Hepatocyte (in vitro differentiated cells): ENCODE measurements at regions not wholly inside any gene's neighbourhood (a gene's known extent, or its start where the extent isn't known, plus 50 kb on each side); places are given as distances from the start of the nearest gene placed in this dataset.

ENCODE experiments used
- DNase-seq: peaks from one replicate; pipeline ENCODE4 v3.0.0-alpha.2; 2016; ENCODE audit warnings: low spot score
- H2AFZ ChIP-seq: fragments of 200-600 bp; sonication (generic); 2 replicates; pipeline ENCODE4 v1.6.0; 2016; ENCODE audit warnings: antibody characterized with exemption, mild to moderate bottlenecking
- H3K27ac ChIP-seq: fragments of 200-600 bp; sonication (generic); 2 replicates; pipeline ENCODE4 v1.5.1; 2016; ENCODE audit warnings: mild to moderate bottlenecking
- H3K27me3 ChIP-seq: fragments of 200-600 bp; sonication (generic); 2 replicates; pipeline ENCODE4 v1.6.1; 2016
- H3K36me3 ChIP-seq: fragments of 200-600 bp; sonication (generic); replicated peaks from 2 replicates; pipeline ENCODE4 v1.5.1; 2016; ENCODE audit warnings: low read depth; ENCODE audit not compliant: insufficient read depth
- H3K4me1 ChIP-seq: fragments of 200-600 bp; sonication (generic); 2 replicates; pipeline ENCODE4 v1.5.1; 2016; ENCODE audit warnings: mild to moderate bottlenecking, moderate library complexity; ENCODE audit not compliant: insufficient read depth
- H3K4me2 ChIP-seq: fragments of 200-600 bp; sonication (generic); 2 replicates; pipeline ENCODE4 v1.6.0; 2016
- H3K4me3 ChIP-seq: fragments of 200-600 bp; sonication (generic); 2 replicates; pipeline ENCODE4 v1.5.1; 2016; ENCODE audit warnings: mild to moderate bottlenecking
- H3K79me2 ChIP-seq: fragments of 200-600 bp; sonication (generic); 2 replicates; pipeline ENCODE4 v1.6.0; 2017; ENCODE audit warnings: mild to moderate bottlenecking
- H3K9me2 ChIP-seq: fragments of 200-600 bp; sonication (generic); replicated peaks from 2 replicates; pipeline ENCODE4 v1.6.0; 2017; ENCODE audit warnings: mild to moderate bottlenecking; ENCODE audit not compliant: insufficient read depth
- H3K9me3 ChIP-seq: fragments of 200-600 bp; sonication (generic); 2 replicates; pipeline ENCODE4 v1.5.1; 2016; ENCODE audit warnings: low read depth, mild to moderate bottlenecking
- H4K20me1 ChIP-seq: fragments of 200-600 bp; sonication (generic); 2 replicates; pipeline ENCODE4 v1.6.0; 2016; ENCODE audit warnings: mild to moderate bottlenecking; ENCODE audit not compliant: insufficient read depth, poor library complexity, severe bottlenecking
- CTCF ChIP-seq: fragments of 200-600 bp; sonication (generic); IDR thresholded peaks from 2 replicates; pipeline ENCODE4 v1.5.1; 2016; ENCODE audit warnings: antibody characterized with exemption, mild to moderate bottlenecking; ENCODE audit not compliant: poor library complexity
- EZH2 ChIP-seq: fragments of 200-600 bp; sonication (generic); IDR thresholded peaks from 2 replicates; pipeline ENCODE4 v1.6.1; 2016; ENCODE audit warnings: antibody characterized with exemption, mild to moderate bottlenecking, borderline replicate concordance
- EZH2phosphoT487 ChIP-seq: fragments of 200-600 bp; sonication (generic); IDR thresholded peaks from one replicate; pipeline ENCODE4 v1.6.1; 2018; ENCODE audit warnings: antibody characterized with exemption, mild to moderate bottlenecking, low read depth, moderate library complexity; ENCODE audit not compliant: unreplicated experiment, severe bottlenecking
- WGBS: methylation state at CpG from one replicate; pipeline ENCODE4 v1.1.6; 2016; ENCODE audit warnings: low lambda C conversion rate; ENCODE audit errors: missing lambda C conversion rate; 5-methylcytosine and 5-hydroxymethylcytosine counted together

- TF ChIP-seq CTCF (no peak), EZH2 (no peak), EZH2phosphoT487 (no peak)
- 94% methylated on average over 2 of the region's 2 CpGs for WGBS
- H3K4me1 ChIP-seq = no peaks in the 10 kb centered on the region
These were observed 1070.0 kb downstream of the LRFN5 start for GRCh38 chr14:42676636-42677035.

GRCh38 chr14:42673963-42674362, 1067.3 kb downstream of the LRFN5 start:
- Histone ChIP-seq H3K4me2 (no peak overlapping the region), H3K79me2 (no peaks in the 10 kb centered on the region), H4K20me1 (no peaks in the 10 kb centered on the region), H3K9me2 (no peaks in the 10 kb centered on the region), H3K27me3 (no peaks in the 10 kb centered on the region), H2AFZ (no peak overlapping the region), H3K4me1 (no peaks in the 10 kb centered on the region), H3K4me3 (no peak overlapping the region), H3K36me3 (no peaks in the 10 kb centered on the region), H3K27ac (no peak overlapping the region), H3K9me3 (no peaks in the 10 kb centered on the region)
- no peak for DNase-seq
- TF ChIP-seq EZH2phosphoT487 (no peak), CTCF (no peak), EZH2 (no peak)

More at GRCh38 chr14:42676636-42677035, 1070.0 kb downstream of the LRFN5 start:
- Histone ChIP-seq H3K36me3 (no peaks in the 10 kb centered on the region), H2AFZ (no peak overlapping the region), H3K9me2 (no peaks in the 10 kb centered on the region), H4K20me1 (no peaks in the 10 kb centered on the region), H3K9me3 (no peaks in the 10 kb centered on the region), H3K4me3 (no peak overlapping the region), H3K79me2 (no peaks in the 10 kb centered on the region), H3K4me2 (no peak overlapping the region), H3K27ac (no peak overlapping the region), H3K27me3 (no peaks in the 10 kb centered on the region)
- DNase-seq = no peak

- Histone ChIP-seq H3K4me2 (no peak overlapping the region), H3K36me3 (no peaks in the 10 kb centered on the region), H4K20me1 (no peaks in the 10 kb centered on the region), H3K4me1 (no peaks in the 10 kb centered on the region), H3K9me3 (no peaks in the 10 kb centered on the region), H3K4me3 (no peak overlapping the region), H3K79me2 (no peaks in the 10 kb centered on the region), H3K27me3 (no peaks in the 10 kb centered on the region), H3K9me2 (no peaks in the 10 kb centered on the region), H3K27ac (no peak overlapping the region), H2AFZ (no peak overlapping the region)
- DNase-seq = no peak
- TF ChIP-seq EZH2phosphoT487 = no peak
- no peak for TF ChIP-seq CTCF
- no peak for TF ChIP-seq EZH2
These were observed 1065.0 kb downstream of the LRFN5 start for GRCh38 chr14:42671636-42672035.

- H3K4me3 ChIP-seq = no peak overlapping the region
- H3K79me2 ChIP-seq = no peaks in the 10 kb centered on the region
- no peaks in the 10 kb centered on the region for H3K36me3 ChIP-seq
- H3K9me3 ChIP-seq = no peaks in the 10 kb centered on the region
- DNase-seq = peak; percentile 31
- no peaks in the 10 kb centered on the region for H3K4me1 ChIP-seq
- H4K20me1 ChIP-seq = no peaks in the 10 kb centered on the region
- no peaks in the 10 kb centered on the region for H3K27me3 ChIP-seq
- H2AFZ ChIP-seq = no peak overlapping the region
- no peak overlapping the region for H3K27ac ChIP-seq
- TF ChIP-seq CTCF (no peak), EZH2phosphoT487 (no peak), EZH2 (no peak)
- no peaks in the 10 kb centered on the region for H3K9me2 ChIP-seq
- H3K4me2 ChIP-seq = no peak overlapping the region
These were observed 1058.4 kb downstream of the LRFN5 start for GRCh38 chr14:42665083-42665482.
